Lower lobe of right lung (tissue), 2 donors: ENCODE measurements at regions not wholly inside any gene's neighbourhood (a gene's known extent, or its start where the extent isn't known, plus 50 kb on each side); places are given as distances from the start of the nearest gene placed in this dataset.
A peak's percentile ranks its signal among the peaks of the same experiment; 100 is the strongest.
"Not testable (repeated sequence)": the region's sequence is repeated elsewhere in the genome, so short reads cannot be mapped to it uniquely, and the experiment has no call there.

Experiments used
- ATAC-seq, 2 donors: fragments of 200-7000 bp; cut with Tn5 transposase; one replicate each; pipeline ENCODE4 v1.9.1; 2020 to 2022; ENCODE audit warnings: mild to moderate bottlenecking in 2 of 2, moderate library complexity in 2 of 2
- DNase-seq: peaks from one replicate; pipeline ENCODE4 v3.0.0-alpha.2; 2020
- H3K27ac ChIP-seq: fragments of 200-600 bp; one replicate; pipeline ENCODE4 v1.8.0; 2022
- H3K27me3 ChIP-seq: fragments of 200-600 bp; one replicate; pipeline ENCODE4 v1.8.0; 2022; ENCODE audit warnings: low read depth
- H3K36me3 ChIP-seq: fragments of 200-600 bp; one replicate; pipeline ENCODE4 v1.8.0; 2022; ENCODE audit warnings: mild to moderate bottlenecking
- H3K4me1 ChIP-seq: fragments of 200-600 bp; one replicate; pipeline ENCODE4 v1.8.0; 2022
- H3K4me3 ChIP-seq: fragments of 200-600 bp; one replicate; pipeline ENCODE4 v1.8.0; 2022; ENCODE audit warnings: mild to moderate bottlenecking
- H3K9me3 ChIP-seq: fragments of 200-600 bp; one replicate; pipeline ENCODE4 v1.8.0; 2022
- CTCF ChIP-seq: fragments of 200-600 bp; IDR thresholded peaks from one replicate; pipeline ENCODE4 v1.8.0; 2022; ENCODE audit warnings: antibody characterized with exemption, mild to moderate bottlenecking
- intact Hi-C: fragments of 100-400 bp; cut with DNase I; formaldehyde crosslinking; loops from one replicate; pipeline ENCODE4 v1.11.0; 2022
- donor health status: DM: no; HTN: yes; CAD: no; lungs with severe emphysema.

- no peak for TF ChIP-seq CTCF
Measured at GRCh38 chr7:113504691-113505090, 386.3 kb upstream of the SMIM30 start.

DNA sequence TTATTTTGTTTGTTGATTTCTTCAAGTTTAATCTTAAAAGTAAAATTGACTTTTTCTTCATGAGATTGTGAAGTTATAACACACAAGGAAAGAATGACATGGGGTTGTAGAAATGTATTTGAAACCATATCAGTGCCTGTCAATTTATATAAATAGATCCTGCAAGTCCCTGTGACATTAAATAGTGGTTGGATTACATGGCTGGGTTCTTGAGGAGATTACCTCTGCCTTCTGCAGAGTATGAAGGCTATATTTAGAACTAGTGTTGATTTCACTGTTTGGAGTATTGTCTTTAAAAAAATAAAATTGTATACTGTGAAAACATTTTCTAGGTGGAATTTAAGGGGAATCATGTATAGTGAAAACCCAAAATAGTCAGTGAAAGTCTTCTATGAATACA is 385.8 kb upstream of the SMIM30 start:
- H3K4me1 ChIP-seq: no peaks in the 10 kb centered on the region
- H3K27ac ChIP-seq: no peak overlapping the region
- H3K36me3 ChIP-seq: no peaks in the 10 kb centered on the region
- no peak for ATAC-seq
- H3K4me3 ChIP-seq: no peak overlapping the region
- intact Hi-C loops: no loop called here
- TF ChIP-seq CTCF: no peak
- no peak for DNase-seq
- H3K9me3 ChIP-seq: no peaks in the 10 kb centered on the region
- H3K27me3 ChIP-seq: no peaks in the 10 kb centered on the region

More at GRCh38 chr7:113504691-113505090, 386.3 kb upstream of the SMIM30 start:
- intact Hi-C loops: no loop called here
- Histone ChIP-seq H3K27ac (no peak overlapping the region), H3K27me3 (no peaks in the 10 kb centered on the region), H3K4me3 (no peak overlapping the region), H3K4me1 (no peaks in the 10 kb centered on the region), H3K36me3 (no peaks in the 10 kb centered on the region), H3K9me3 (no peaks in the 10 kb centered on the region)
- no peak for DNase-seq
- ATAC-seq: no peak

GRCh38 chr7:113496586-113496985 is 378.2 kb upstream of the SMIM30 start:
- H3K36me3 ChIP-seq, H3K9me3 ChIP-seq, intact Hi-C loops: not testable (repeated sequence)

DNA sequence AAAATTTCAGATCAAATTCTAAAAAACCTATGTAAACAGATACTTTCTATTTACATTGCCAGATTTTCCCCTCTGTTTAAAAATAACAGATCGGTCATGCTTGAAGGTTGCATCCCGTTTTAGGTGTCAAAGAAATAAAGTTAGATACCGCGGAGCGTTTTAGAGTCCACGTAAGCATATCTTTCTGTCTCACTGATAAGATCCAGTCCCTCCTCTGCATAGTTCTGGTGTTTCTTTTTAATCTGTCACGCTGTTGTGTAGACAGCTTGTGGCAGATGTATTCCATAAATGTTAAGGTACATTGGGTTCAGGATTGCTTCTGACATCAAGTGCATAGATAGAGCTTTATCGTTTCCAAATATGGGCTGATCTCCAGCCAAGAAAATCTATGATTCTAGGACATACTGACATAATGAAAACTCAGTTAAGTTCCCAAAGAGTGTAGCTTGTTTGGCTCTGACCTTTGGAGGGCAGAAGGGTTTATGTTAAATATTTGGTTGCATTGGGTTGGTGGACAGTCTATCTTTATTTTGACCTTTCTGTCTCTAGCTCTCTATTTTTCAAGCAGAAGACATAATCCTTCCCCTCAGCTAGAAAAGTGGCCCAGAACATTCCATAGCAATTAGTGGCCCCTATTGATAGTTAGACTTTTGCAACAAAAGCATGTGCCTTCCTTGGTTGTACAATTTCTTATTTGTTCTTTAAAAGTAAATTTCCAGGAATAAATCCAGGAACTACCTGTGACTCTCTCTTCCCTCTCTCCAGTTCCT is 376.6 kb upstream of the SMIM30 start:
- H3K9me3 ChIP-seq, ATAC-seq, H3K27ac ChIP-seq, H3K4me1 ChIP-seq, DNase-seq, H3K36me3 ChIP-seq, H3K4me3 ChIP-seq, intact Hi-C loops, H3K27me3 ChIP-seq: not testable (repeated sequence)

More at GRCh38 chr7:113496586-113496985, 378.2 kb upstream of the SMIM30 start:
- not testable (repeated sequence) for H3K4me3 ChIP-seq, ATAC-seq, H3K4me1 ChIP-seq, DNase-seq, H3K27me3 ChIP-seq, H3K27ac ChIP-seq

DNA sequence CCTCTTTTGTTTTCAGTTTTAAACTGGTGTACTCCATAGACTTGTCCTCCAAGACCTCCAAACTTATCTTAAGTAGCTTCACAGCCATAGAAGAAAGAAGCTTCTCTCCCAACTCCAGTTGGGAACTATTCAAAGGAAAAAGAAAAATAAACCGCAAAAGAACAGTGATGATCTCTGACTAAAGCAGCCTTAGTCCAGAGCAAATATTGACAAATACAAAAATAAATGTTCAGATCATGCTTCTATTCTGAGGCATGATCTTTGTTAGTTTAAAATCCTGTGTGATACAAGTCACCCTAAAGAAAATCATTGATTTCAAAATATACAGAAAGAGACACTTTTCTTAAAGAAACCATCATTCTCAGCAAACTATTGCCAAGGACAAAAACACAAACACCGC is 373.0 kb upstream of the SMIM30 start:
- intact Hi-C loops: no loop called here
- no peak for TF ChIP-seq CTCF
- Histone ChIP-seq H3K4me1 (no peaks in the 10 kb centered on the region), H3K27me3 (no peaks in the 10 kb centered on the region), H3K27ac (no peak overlapping the region), H3K4me3 (no peak overlapping the region), H3K36me3 (no peaks in the 10 kb centered on the region), H3K9me3 (no peaks in the 10 kb centered on the region)
- DNase-seq (no peak), ATAC-seq (no peak)

DNA sequence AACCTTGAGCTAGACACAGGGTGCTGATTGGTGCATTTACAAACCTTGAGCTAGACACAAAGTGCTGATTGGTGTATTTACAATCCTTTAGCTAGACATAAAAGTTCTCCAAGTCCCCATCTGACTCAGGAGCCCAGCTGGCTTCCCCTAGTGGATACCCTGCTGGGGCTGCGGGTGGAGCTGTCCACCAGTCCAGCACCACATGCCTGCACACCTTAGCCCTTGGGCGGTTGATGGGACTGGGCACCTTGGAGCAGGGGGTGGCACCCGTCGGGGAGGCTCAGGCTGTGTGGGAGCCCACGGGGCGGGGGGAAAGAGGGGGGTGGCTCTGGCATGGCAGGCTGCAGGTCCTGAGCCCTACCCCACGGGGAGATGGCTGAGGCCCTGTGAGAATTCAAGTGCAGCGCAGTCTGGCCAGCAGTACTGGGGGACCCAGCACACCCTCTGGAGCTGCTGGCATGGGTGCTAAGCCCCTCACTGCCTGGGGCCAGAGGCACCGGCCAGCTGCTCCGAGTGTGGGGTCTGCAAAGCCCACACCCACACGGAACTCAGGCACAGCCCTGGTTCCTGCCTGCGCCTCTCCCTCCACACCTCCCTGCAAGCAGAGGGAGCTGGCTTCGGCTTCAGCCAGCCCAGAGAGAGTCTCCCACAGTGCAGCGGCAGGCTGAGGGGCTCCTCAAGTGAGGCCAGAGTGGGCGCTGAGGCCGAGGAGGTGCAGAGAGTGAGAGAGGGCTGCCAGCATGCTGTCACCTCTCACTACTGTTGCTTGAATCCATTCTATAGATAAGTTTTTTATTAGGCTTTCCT is 369.8 kb upstream of the SMIM30 start:
- intact Hi-C loops: no loop called here
- DNase-seq: peak; percentile 21

More for the DNA sequence above, 369.8 kb upstream of the SMIM30 start:
- Histone ChIP-seq H3K4me1 (no peaks in the 10 kb centered on the region), H3K27ac (no peak overlapping the region), H3K36me3 (no peaks in the 10 kb centered on the region), H3K4me3 (no peak overlapping the region), H3K9me3 (no peaks in the 10 kb centered on the region), H3K27me3 (no peaks in the 10 kb centered on the region)
- no peak for TF ChIP-seq CTCF
- ATAC-seq: peak in 1 of 2 donors; percentile 47
